NCI-H1105 treated with DMSO at 0.1 percent for 48 hours (cell line): ENCODE measurements at regions not wholly inside any gene's neighbourhood (a gene's known extent, or its start where the extent isn't known, plus 50 kb on each side); places are given as distances from the start of the nearest gene placed in this dataset.

Source experiments
- DNase-seq: peaks from one replicate; lab custom pipeline; 2025; lab: John Stamatoyannopoulos, UW

DNA sequence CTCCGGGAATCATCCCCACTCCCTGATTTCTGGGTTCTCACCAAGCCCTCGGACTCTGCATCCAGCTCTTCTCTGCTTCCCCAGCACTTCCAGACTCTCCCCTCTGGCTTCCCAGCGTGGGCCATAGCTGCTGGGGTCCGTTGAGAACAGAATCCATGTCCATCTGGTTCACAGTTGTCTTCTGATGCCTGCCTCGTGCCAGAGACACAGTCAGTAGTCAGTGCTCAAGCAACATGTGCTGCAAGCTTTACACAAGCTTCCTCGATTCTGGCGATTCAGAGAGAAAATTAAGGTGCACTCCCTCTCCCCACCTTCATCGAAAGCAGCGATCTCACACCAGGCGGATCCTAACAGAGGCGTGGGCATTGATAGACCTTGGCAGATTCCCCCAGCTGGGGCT is 495.5 kb downstream of the TBC1D22A start:
- DNase-seq = no peak

DNA sequence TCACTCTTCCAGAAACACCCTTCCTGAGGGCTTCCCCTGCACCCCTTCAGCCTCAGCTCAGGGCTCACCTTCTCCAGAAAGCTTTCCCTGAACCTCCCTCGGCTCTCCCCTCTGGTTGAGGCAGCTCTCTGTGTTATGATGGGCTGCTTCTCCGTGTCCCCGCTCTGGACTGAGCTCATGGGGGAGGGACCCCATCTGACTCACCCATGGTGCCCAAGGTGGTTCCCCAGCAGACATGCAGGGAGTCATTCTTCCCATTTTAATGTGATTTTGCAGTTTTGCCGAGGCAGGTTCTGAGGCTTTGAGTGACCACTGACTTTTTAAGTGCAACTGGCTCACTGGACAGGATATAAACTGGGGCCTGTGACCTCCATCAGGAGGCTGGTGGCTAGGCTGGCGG is 495.1 kb downstream of the TBC1D22A start:
- no peak for DNase-seq

DNA sequence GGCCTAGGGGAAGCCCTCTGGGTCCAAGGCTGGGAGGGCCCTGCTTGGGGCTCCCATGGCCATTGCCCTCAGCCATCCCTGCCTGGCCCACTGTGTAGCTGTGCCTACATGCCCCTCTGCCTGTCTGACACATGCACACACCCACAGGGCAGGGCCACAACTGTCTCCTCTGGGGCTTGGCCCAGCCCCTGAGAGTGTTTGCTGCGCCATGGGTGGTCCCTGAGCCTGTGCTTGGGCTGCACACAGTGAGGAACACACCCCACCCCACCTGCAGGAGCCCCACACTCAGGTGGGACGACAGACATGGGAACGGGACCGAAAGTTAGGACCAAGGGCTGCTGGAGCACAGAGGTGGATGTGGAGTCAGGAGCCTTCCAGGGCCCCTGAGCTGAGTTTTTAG is 489.5 kb downstream of the TBC1D22A start:
- no peak for DNase-seq

GRCh38 chr22:47250995-47251765 is 488.7 kb downstream of the TBC1D22A start:
- no peak for DNase-seq

- DNase-seq = no peak
Measured at GRCh38 chr22:47249370-47249928, 487.0 kb downstream of the TBC1D22A start.

DNA sequence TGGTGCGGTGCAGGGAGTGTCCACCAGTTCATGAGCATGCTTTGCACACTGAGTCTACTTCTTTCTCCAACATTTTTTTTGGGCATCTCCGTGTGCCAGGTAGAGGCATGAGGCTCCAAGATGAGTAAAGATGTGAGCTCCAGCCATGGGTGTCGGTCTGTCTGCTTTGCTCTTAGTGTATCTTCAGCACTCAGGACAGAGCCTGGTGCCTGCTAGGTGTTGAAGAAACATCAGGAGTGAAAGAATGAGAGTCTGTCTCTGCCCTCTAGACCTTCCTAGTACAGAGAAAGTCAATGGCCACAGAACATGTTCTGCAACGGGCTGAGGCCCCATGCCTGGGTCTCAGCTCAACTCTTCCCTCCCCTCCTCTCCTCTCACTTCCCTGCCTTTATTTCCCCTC is 486.5 kb downstream of the TBC1D22A start:
- DNase-seq = no peak

GRCh38 chr22:47247579-47248240 is 485.3 kb downstream of the TBC1D22A start:
- no peak for DNase-seq

DNA sequence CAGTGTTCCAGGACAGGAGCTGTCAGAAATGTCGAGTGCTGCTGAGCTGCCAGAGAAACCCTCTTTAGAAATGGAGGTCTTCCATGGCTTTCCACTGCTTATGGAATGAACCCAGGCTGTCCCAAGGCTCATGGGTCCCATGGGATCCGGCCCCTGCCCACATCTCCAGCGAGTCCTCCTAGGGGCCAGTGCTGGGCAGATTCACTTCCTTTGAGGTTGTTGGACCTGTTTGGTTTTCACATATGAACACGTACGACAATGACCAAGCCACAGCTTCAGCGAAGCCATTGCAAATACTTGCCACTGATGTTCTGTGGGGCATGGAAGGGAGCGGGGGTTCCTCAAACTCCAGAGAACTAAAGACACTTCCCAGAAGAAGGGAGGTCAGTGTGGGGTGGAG is 483.3 kb downstream of the TBC1D22A start:
- no peak for DNase-seq

GRCh38 chr22:47245286-47245685 is 482.8 kb downstream of the TBC1D22A start:
- DNase-seq = no peak

- no peak for DNase-seq
Measured at GRCh38 chr22:47240116-47240515, 477.7 kb downstream of the TBC1D22A start.

- DNase-seq = no peak
Measured at GRCh38 chr22:47239474-47239860, 477.0 kb downstream of the TBC1D22A start.

GRCh38 chr22:47238690-47239473 is 476.4 kb downstream of the TBC1D22A start:
- no peak for DNase-seq

GRCh38 chr22:47237890-47238480 is 475.5 kb downstream of the TBC1D22A start:
- DNase-seq = no peak

DNA sequence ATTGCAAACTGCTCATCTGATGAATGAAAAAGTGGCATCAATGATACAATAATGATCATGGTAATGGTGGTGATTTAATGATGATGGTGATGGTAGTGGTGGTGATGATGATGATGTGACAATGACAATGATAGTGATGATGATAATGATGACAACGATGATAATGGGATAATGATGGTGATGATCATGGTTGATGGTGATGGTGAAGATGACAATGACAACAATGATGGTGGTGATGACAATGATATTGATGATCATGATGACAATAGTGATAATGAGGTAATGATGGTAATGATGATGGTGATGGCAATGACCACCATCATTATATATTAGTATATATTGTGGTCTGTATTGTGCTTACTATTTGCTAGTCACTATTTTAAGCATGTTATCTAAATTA is 474.3 kb downstream of the TBC1D22A start:
- no peak for DNase-seq

- DNase-seq = no peak
Measured at GRCh38 chr22:47236161-47236560, 473.7 kb downstream of the TBC1D22A start.

GRCh38 chr22:47233316-47234243 is 471.1 kb downstream of the TBC1D22A start:
- DNase-seq = no peak

DNA sequence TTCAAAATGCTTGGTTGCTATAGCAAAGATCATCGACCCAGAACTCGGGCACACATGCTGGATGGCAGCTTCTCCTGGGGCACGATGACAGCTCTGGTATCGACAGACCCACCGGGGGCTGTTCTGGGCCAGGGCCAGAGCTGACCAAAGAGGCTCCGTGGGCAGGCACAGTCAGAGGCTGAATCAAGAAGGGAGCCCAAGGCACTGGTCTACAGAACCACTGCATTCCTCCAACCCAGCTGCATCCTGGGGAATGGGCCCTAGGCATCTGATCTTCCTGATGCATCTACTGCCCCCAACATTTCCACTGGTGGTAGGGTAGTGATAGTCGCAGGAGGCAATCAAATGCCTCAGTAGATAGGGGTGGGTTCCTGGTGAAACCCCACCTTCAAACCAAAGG is 470.3 kb downstream of the TBC1D22A start:
- no peak for DNase-seq

GRCh38 chr22:47232197-47232596 is 469.7 kb downstream of the TBC1D22A start:
- DNase-seq = no peak

DNA sequence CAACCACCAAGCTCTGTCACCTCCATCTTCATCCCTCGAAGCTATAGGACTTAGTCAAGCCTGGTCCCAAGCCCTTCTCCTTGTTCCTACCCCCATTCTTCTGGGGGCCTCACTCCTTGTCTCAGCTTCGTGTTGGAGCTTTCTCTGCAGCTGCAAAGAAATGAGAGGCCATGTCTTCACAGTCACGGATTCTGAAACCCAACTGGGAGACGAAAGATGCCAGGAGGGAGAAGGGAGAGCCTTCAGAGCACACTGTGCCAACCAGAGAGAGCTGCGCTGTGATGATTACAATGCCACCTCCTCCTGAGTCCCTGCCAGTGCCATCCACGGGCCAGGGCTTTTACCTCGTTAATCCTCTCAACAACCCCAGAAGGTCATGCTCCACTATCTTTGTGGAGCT is 469.3 kb downstream of the TBC1D22A start:
- no peak for DNase-seq

GRCh38 chr22:47230741-47231140 is 468.3 kb downstream of the TBC1D22A start:
- DNase-seq = no peak

GRCh38 chr22:47230251-47230650 is 467.8 kb downstream of the TBC1D22A start:
- DNase-seq = no peak
